ENCODE measurements at regions not wholly inside any gene's neighbourhood (a gene's known extent, or its start where the extent isn't known, plus 50 kb on each side); places are given as distances from the start of the nearest gene placed in this dataset.
"Not testable (repeated sequence)": the region's sequence is repeated elsewhere in the genome, so short reads cannot be mapped to it uniquely, and the experiment has no call there.

- in situ Hi-C loops (cut with HindIII; ENCODE audit: low pct_unique_long_range_greater_than_20kb, low sequenced_read_pairs): no loop called here
- no peak for DNase-seq (ENCODE audit: low read depth)
These were observed 153.0 kb upstream of the PTPN1 start for GRCh38 chr20:50356962-50357782.

- no peak for DNase-seq (ENCODE audit: low read depth)
- in situ Hi-C loops (cut with HindIII; ENCODE audit: low pct_unique_long_range_greater_than_20kb, low sequenced_read_pairs): no loop called here
These were observed 152.4 kb upstream of the PTPN1 start for GRCh38 chr20:50357783-50358161.

GRCh38 chr20:50358166-50358565 is 152.0 kb upstream of the PTPN1 start:
- in situ Hi-C loops (cut with HindIII; ENCODE audit: low pct_unique_long_range_greater_than_20kb, low sequenced_read_pairs): no loop called here
- DNase-seq (ENCODE audit: low read depth): no peak

GRCh38 chr20:50358971-50359370 is 151.2 kb upstream of the PTPN1 start:
- no peak for DNase-seq (ENCODE audit: low read depth)
- in situ Hi-C loops (cut with HindIII; ENCODE audit: low pct_unique_long_range_greater_than_20kb, low sequenced_read_pairs): no loop called here

- in situ Hi-C loops (cut with HindIII; ENCODE audit: low pct_unique_long_range_greater_than_20kb, low sequenced_read_pairs): no loop called here
- no peak for DNase-seq (ENCODE audit: low read depth)
These were observed 150.5 kb upstream of the PTPN1 start for GRCh38 chr20:50359607-50360217.

- in situ Hi-C loops (cut with HindIII; ENCODE audit: low pct_unique_long_range_greater_than_20kb, low sequenced_read_pairs): no loop called here
- no peak for DNase-seq (ENCODE audit: low read depth)
These were observed 149.9 kb upstream of the PTPN1 start for GRCh38 chr20:50360218-50360672.

- in situ Hi-C loops (cut with HindIII; ENCODE audit: low pct_unique_long_range_greater_than_20kb, low sequenced_read_pairs): no loop called here
- no peak for DNase-seq (ENCODE audit: low read depth)
These were observed 149.3 kb upstream of the PTPN1 start for GRCh38 chr20:50360921-50361320.

- in situ Hi-C loops (cut with HindIII; ENCODE audit: low pct_unique_long_range_greater_than_20kb, low sequenced_read_pairs); DNase-seq (ENCODE audit: low read depth): not testable (repeated sequence)
These were observed 148.0 kb upstream of the PTPN1 start for GRCh38 chr20:50362177-50362576.

- in situ Hi-C loops (cut with HindIII; ENCODE audit: low pct_unique_long_range_greater_than_20kb, low sequenced_read_pairs): no loop called here
- DNase-seq (ENCODE audit: low read depth): no peak
These were observed 147.2 kb upstream of the PTPN1 start for GRCh38 chr20:50363027-50363426.

GRCh38 chr20:50363479-50363878 is 146.7 kb upstream of the PTPN1 start:
- no peak for DNase-seq (ENCODE audit: low read depth)
- in situ Hi-C loops (cut with HindIII; ENCODE audit: low pct_unique_long_range_greater_than_20kb, low sequenced_read_pairs): no loop called here

GRCh38 chr20:50364542-50364941 is 145.6 kb upstream of the PTPN1 start:
- no peak for DNase-seq (ENCODE audit: low read depth)
- in situ Hi-C loops (cut with HindIII; ENCODE audit: low pct_unique_long_range_greater_than_20kb, low sequenced_read_pairs): no loop called here

GRCh38 chr20:50366270-50367103 is 143.7 kb upstream of the PTPN1 start:
- in situ Hi-C loops (cut with HindIII; ENCODE audit: low pct_unique_long_range_greater_than_20kb, low sequenced_read_pairs): no loop called here
- DNase-seq (ENCODE audit: low read depth): peak; percentile 73

- no peak for DNase-seq (ENCODE audit: low read depth)
- in situ Hi-C loops (cut with HindIII; ENCODE audit: low pct_unique_long_range_greater_than_20kb, low sequenced_read_pairs): no loop called here
These were observed 143.0 kb upstream of the PTPN1 start for GRCh38 chr20:50367104-50367674.

GRCh38 chr20:50367739-50368375 is 142.3 kb upstream of the PTPN1 start:
- in situ Hi-C loops (cut with HindIII; ENCODE audit: low pct_unique_long_range_greater_than_20kb, low sequenced_read_pairs): no loop called here

GRCh38 chr20:50368386-50368785 is 141.8 kb upstream of the PTPN1 start:
- in situ Hi-C loops (cut with HindIII; ENCODE audit: low pct_unique_long_range_greater_than_20kb, low sequenced_read_pairs): no loop called here
- DNase-seq (ENCODE audit: low read depth): no peak

More at GRCh38 chr20:50367739-50368375, 142.3 kb upstream of the PTPN1 start:
- no peak for DNase-seq (ENCODE audit: low read depth)

- in situ Hi-C loops (cut with HindIII; ENCODE audit: low pct_unique_long_range_greater_than_20kb, low sequenced_read_pairs): no loop called here
- peak; percentile 38 for DNase-seq (ENCODE audit: low read depth)
These were observed 141.4 kb upstream of the PTPN1 start for GRCh38 chr20:50368813-50369224.

GRCh38 chr20:50369225-50370035 is 140.8 kb upstream of the PTPN1 start:
- no peak for DNase-seq (ENCODE audit: low read depth)
- in situ Hi-C loops (cut with HindIII; ENCODE audit: low pct_unique_long_range_greater_than_20kb, low sequenced_read_pairs): no loop called here
